ENCODE measurements at regions not wholly inside any gene's neighbourhood (a gene's known extent, or its start where the extent isn't known, plus 50 kb on each side); places are given as distances from the start of the nearest gene placed in this dataset.

DNA sequence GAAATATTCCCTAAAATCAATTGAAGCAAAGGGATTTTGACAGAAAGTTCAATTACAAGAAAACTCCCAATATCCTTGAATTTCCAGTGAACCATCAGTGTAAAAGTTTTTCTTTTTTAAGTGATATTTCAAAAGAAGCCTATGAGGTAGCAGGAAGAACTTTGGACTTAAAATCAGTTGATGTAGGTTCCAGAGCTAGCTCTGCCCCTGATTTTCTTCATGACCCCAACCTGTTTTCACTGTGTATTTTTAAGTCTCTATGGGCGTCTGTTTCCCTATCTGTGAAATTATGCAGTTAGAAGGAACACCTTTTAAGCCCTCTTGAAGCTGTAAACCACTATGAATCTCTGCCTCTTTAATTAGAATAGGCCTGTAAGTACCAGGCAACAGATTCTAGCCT lies 66.2 kb upstream of the SLC1A1 start:
- no peak overlapping the region for H3K27ac ChIP-seq
- H3K9me3 ChIP-seq (ENCODE audit: severe bottlenecking): no peaks in the 10 kb centered on the region
- H3K27me3 ChIP-seq (ENCODE audit: insufficient read depth, low read depth, severe bottlenecking): peaks cover 4% of the 10 kb centered on the region
- H3K4me3 ChIP-seq (ENCODE audit: low read depth, low read length): no peak overlapping the region
- no peak for DNase-seq
- TF ChIP-seq CTCF (IDR thresholded peaks at IDR 0.05; ENCODE audit: low read depth, low read length): no peak
- H3K36me3 ChIP-seq: no peaks in the 10 kb centered on the region

- Histone ChIP-seq H3K36me3 (no peaks in the 10 kb centered on the region), H3K27ac (no peak overlapping the region), H3K4me3 (ENCODE audit: low read depth, low read length) (no peak overlapping the region), H3K9me3 (ENCODE audit: severe bottlenecking) (no peaks in the 10 kb centered on the region), H3K27me3 (ENCODE audit: insufficient read depth, low read depth, severe bottlenecking) (peaks cover 4% of the 10 kb centered on the region)
- no peak for DNase-seq
- no peak for TF ChIP-seq CTCF (IDR thresholded peaks at IDR 0.05; ENCODE audit: low read depth, low read length)
Observed at GRCh38 chr9:4423207-4423610, 67.1 kb upstream of the SLC1A1 start.

GRCh38 chr9:4422495-4422894 lies 67.8 kb upstream of the SLC1A1 start:
- H3K9me3 ChIP-seq (ENCODE audit: severe bottlenecking): no peaks in the 10 kb centered on the region
- TF ChIP-seq CTCF (IDR thresholded peaks at IDR 0.05; ENCODE audit: low read depth, low read length): no peak
- H3K36me3 ChIP-seq: no peaks in the 10 kb centered on the region
- H3K27me3 ChIP-seq (ENCODE audit: insufficient read depth, low read depth, severe bottlenecking): peaks cover 4% of the 10 kb centered on the region
- no peak overlapping the region for H3K4me3 ChIP-seq (ENCODE audit: low read depth, low read length)
- DNase-seq: no peak
- no peak overlapping the region for H3K27ac ChIP-seq

- Histone ChIP-seq H3K4me3 (ENCODE audit: low read depth, low read length) (no peak overlapping the region), H3K36me3 (no peaks in the 10 kb centered on the region), H3K27ac (no peak overlapping the region), H3K27me3 (ENCODE audit: insufficient read depth, low read depth, severe bottlenecking) (peaks cover 4% of the 10 kb centered on the region), H3K9me3 (ENCODE audit: severe bottlenecking) (no peaks in the 10 kb centered on the region)
- no peak for DNase-seq
- TF ChIP-seq CTCF (IDR thresholded peaks at IDR 0.05; ENCODE audit: low read depth, low read length): no peak
Observed at GRCh38 chr9:4421847-4422246, 68.4 kb upstream of the SLC1A1 start.

DNA sequence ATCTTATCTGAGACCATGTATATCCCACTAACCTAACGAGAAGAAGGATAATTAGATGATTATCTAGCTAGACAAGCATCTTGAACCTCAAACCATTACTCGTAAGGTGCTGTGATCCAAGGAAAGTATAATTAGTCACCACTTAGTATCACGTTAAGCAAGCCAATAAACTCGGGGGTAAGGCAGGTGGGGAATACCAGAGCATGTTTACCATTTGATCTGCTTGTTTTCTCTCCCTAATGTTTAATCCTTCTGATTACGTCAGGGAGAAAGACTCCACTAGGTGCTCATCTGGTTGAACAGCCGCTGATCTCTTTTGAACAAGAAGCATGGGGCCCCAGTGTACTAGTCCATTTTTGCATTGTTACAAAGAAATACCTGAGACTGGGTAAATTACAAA lies 69.9 kb upstream of the SLC1A1 start:
- H3K9me3 ChIP-seq (ENCODE audit: severe bottlenecking): no peaks in the 10 kb centered on the region
- H3K27me3 ChIP-seq (ENCODE audit: insufficient read depth, low read depth, severe bottlenecking): peaks cover 4% of the 10 kb centered on the region
- no peak for DNase-seq
- no peaks in the 10 kb centered on the region for H3K36me3 ChIP-seq
- TF ChIP-seq CTCF (IDR thresholded peaks at IDR 0.05; ENCODE audit: low read depth, low read length): no peak
- H3K27ac ChIP-seq: no peak overlapping the region
- H3K4me3 ChIP-seq (ENCODE audit: low read depth, low read length): no peak overlapping the region

- no peak for DNase-seq
- Histone ChIP-seq H3K36me3 (no peaks in the 10 kb centered on the region), H3K27me3 (ENCODE audit: insufficient read depth, low read depth, severe bottlenecking) (no peaks in the 10 kb centered on the region), H3K27ac (no peak overlapping the region), H3K9me3 (ENCODE audit: severe bottlenecking) (no peaks in the 10 kb centered on the region), H3K4me3 (ENCODE audit: low read depth, low read length) (no peak overlapping the region)
- no peak for TF ChIP-seq CTCF (IDR thresholded peaks at IDR 0.05; ENCODE audit: low read depth, low read length)
Observed at GRCh38 chr9:4417578-4418325, 72.5 kb upstream of the SLC1A1 start.

All from WERI-Rb-1 (cell line).